HAP-1 (cell line): ENCODE measurements at regions not wholly inside any gene's neighbourhood (a gene's known extent, or its start where the extent isn't known, plus 50 kb on each side); places are given as distances from the start of the nearest gene placed in this dataset.

Experiments
- DNase-seq, 2 experiments: peaks; one replicate each; pipeline ENCODE4 v3.0.0-alpha.2; 2016 to 2020; ENCODE audit warnings: low spot score in 2 of 2
- H3K27me3 ChIP-seq: fragments of 250-450 bp; sonication (Bioruptor Pico); 2 replicates; pipeline ENCODE4 v1.5.1; 2020; ENCODE audit warnings: low read depth, mild to moderate bottlenecking, moderate library complexity
- H3K36me3 ChIP-seq: fragments of 250-450 bp; sonication (Bioruptor Pico); replicated peaks from 2 replicates; pipeline ENCODE4 v1.5.1; 2020; ENCODE audit warnings: mild to moderate bottlenecking
- H3K4me1 ChIP-seq: fragments of 250-450 bp; sonication (Bioruptor Pico); 2 replicates; pipeline ENCODE4 v1.5.1; 2020; ENCODE audit warnings: mild to moderate bottlenecking
- H3K4me3 ChIP-seq: fragments of 250-450 bp; sonication (Bioruptor Pico); 2 replicates; pipeline ENCODE4 v1.5.1; 2020; ENCODE audit warnings: mild to moderate bottlenecking, moderate library complexity
- H3K9me3 ChIP-seq: fragments of 250-450 bp; sonication (Bioruptor Pico); 2 replicates; pipeline ENCODE4 v1.5.1; 2020; ENCODE audit warnings: mild to moderate bottlenecking, moderate library complexity
- in situ Hi-C: fragments of 300-500 bp; cut with MboI; formaldehyde crosslinking; loops from 3 replicates; pipeline ENCODE4 v1.14.3; 2020; ENCODE audit warnings: low sequenced_read_pairs, inconsistent platforms, mixed read lengths

- no peaks in the 10 kb centered on the region for H3K4me1 ChIP-seq
- H3K9me3 ChIP-seq = no peaks in the 10 kb centered on the region
- no peaks in the 10 kb centered on the region for H3K27me3 ChIP-seq
- H3K36me3 ChIP-seq = no peaks in the 10 kb centered on the region
- H3K4me3 ChIP-seq = no peak overlapping the region
- in situ Hi-C loops = no loop called here
- DNase-seq = no peak
Observed at GRCh38 chr5:3020426-3020825, 268.9 kb upstream of the IRX2 start.

GRCh38 chr5:3019045-3019444 lies 267.6 kb upstream of the IRX2 start:
- Histone ChIP-seq H3K4me1 (no peaks in the 10 kb centered on the region), H3K36me3 (no peaks in the 10 kb centered on the region), H3K9me3 (no peaks in the 10 kb centered on the region), H3K27me3 (no peaks in the 10 kb centered on the region), H3K4me3 (no peak overlapping the region)
- in situ Hi-C loops = no loop called here
- DNase-seq = no peak

GRCh38 chr5:3011764-3012017 lies 260.2 kb upstream of the IRX2 start:
- H3K9me3 ChIP-seq = no peaks in the 10 kb centered on the region
- no peaks in the 10 kb centered on the region for H3K4me1 ChIP-seq
- no peaks in the 10 kb centered on the region for H3K36me3 ChIP-seq
- H3K4me3 ChIP-seq = no peak overlapping the region
- no peak for DNase-seq
- in situ Hi-C loops = no loop called here
- H3K27me3 ChIP-seq = no peaks in the 10 kb centered on the region

GRCh38 chr5:3010953-3011763 lies 259.7 kb upstream of the IRX2 start:
- no peaks in the 10 kb centered on the region for H3K27me3 ChIP-seq
- H3K4me3 ChIP-seq = no peak overlapping the region
- in situ Hi-C loops = no loop called here
- H3K36me3 ChIP-seq = no peaks in the 10 kb centered on the region
- no peak for DNase-seq
- H3K4me1 ChIP-seq = no peaks in the 10 kb centered on the region
- no peaks in the 10 kb centered on the region for H3K9me3 ChIP-seq

GRCh38 chr5:3010301-3010952 lies 258.9 kb upstream of the IRX2 start:
- DNase-seq = no peak
- H3K27me3 ChIP-seq = no peaks in the 10 kb centered on the region
- no peaks in the 10 kb centered on the region for H3K4me1 ChIP-seq
- H3K4me3 ChIP-seq = no peak overlapping the region
- H3K9me3 ChIP-seq = no peaks in the 10 kb centered on the region
- in situ Hi-C loops = no loop called here
- no peaks in the 10 kb centered on the region for H3K36me3 ChIP-seq

- no peak overlapping the region for H3K4me3 ChIP-seq
- in situ Hi-C loops = no loop called here
- no peaks in the 10 kb centered on the region for H3K27me3 ChIP-seq
- DNase-seq = no peak
- no peaks in the 10 kb centered on the region for H3K4me1 ChIP-seq
- no peaks in the 10 kb centered on the region for H3K9me3 ChIP-seq
- no peaks in the 10 kb centered on the region for H3K36me3 ChIP-seq
Observed at GRCh38 chr5:3009605-3010004, 258.1 kb upstream of the IRX2 start.

- H3K36me3 ChIP-seq = no peaks in the 10 kb centered on the region
- in situ Hi-C loops = no loop called here
- H3K9me3 ChIP-seq = no peaks in the 10 kb centered on the region
- H3K4me3 ChIP-seq = no peak overlapping the region
- no peaks in the 10 kb centered on the region for H3K27me3 ChIP-seq
- no peak for DNase-seq
- no peaks in the 10 kb centered on the region for H3K4me1 ChIP-seq
Observed at GRCh38 chr5:3007577-3007976, 256.1 kb upstream of the IRX2 start.

- Histone ChIP-seq H3K36me3 (no peaks in the 10 kb centered on the region), H3K9me3 (no peaks in the 10 kb centered on the region), H3K4me3 (no peak overlapping the region), H3K4me1 (no peaks in the 10 kb centered on the region), H3K27me3 (no peaks in the 10 kb centered on the region)
- no peak for DNase-seq
- in situ Hi-C loops = no loop called here
Observed at GRCh38 chr5:3006961-3007551, 255.6 kb upstream of the IRX2 start.

- no peaks in the 10 kb centered on the region for H3K9me3 ChIP-seq
- DNase-seq = no peak
- H3K4me3 ChIP-seq = no peak overlapping the region
- in situ Hi-C loops = no loop called here
- H3K27me3 ChIP-seq = no peaks in the 10 kb centered on the region
- no peaks in the 10 kb centered on the region for H3K4me1 ChIP-seq
- H3K36me3 ChIP-seq = no peaks in the 10 kb centered on the region
Observed at GRCh38 chr5:3006526-3006925, 255.0 kb upstream of the IRX2 start.

- Histone ChIP-seq H3K27me3 (no peaks in the 10 kb centered on the region), H3K9me3 (no peaks in the 10 kb centered on the region), H3K4me3 (no peak overlapping the region), H3K36me3 (no peaks in the 10 kb centered on the region), H3K4me1 (no peaks in the 10 kb centered on the region)
- in situ Hi-C loops = no loop called here
- no peak for DNase-seq
Observed at GRCh38 chr5:3004361-3005080, 253.0 kb upstream of the IRX2 start.

GRCh38 chr5:3002230-3002629 lies 250.8 kb upstream of the IRX2 start:
- no peak for DNase-seq
- in situ Hi-C loops = no loop called here

GRCh38 chr5:3000631-3001030 lies 249.2 kb upstream of the IRX2 start:
- H3K36me3 ChIP-seq = no peaks in the 10 kb centered on the region
- no peaks in the 10 kb centered on the region for H3K4me1 ChIP-seq
- in situ Hi-C loops = no loop called here
- DNase-seq = no peak
- H3K9me3 ChIP-seq = no peaks in the 10 kb centered on the region
- H3K27me3 ChIP-seq = no peaks in the 10 kb centered on the region
- no peak overlapping the region for H3K4me3 ChIP-seq

More at GRCh38 chr5:3002230-3002629, 250.8 kb upstream of the IRX2 start:
- Histone ChIP-seq H3K4me3 (no peak overlapping the region), H3K4me1 (no peaks in the 10 kb centered on the region), H3K36me3 (no peaks in the 10 kb centered on the region), H3K27me3 (no peaks in the 10 kb centered on the region), H3K9me3 (no peaks in the 10 kb centered on the region)

- in situ Hi-C loops = no loop called here
- H3K4me1 ChIP-seq = no peaks in the 10 kb centered on the region
- H3K4me3 ChIP-seq = no peak overlapping the region
- H3K36me3 ChIP-seq = no peaks in the 10 kb centered on the region
- no peaks in the 10 kb centered on the region for H3K9me3 ChIP-seq
- DNase-seq = no peak
- H3K27me3 ChIP-seq = no peaks in the 10 kb centered on the region
Observed at GRCh38 chr5:2999926-3000325, 248.4 kb upstream of the IRX2 start.

- H3K4me1 ChIP-seq = no peaks in the 10 kb centered on the region
- H3K36me3 ChIP-seq = no peaks in the 10 kb centered on the region
- DNase-seq = no peak
- in situ Hi-C loops = no loop called here
- H3K4me3 ChIP-seq = no peak overlapping the region
- H3K9me3 ChIP-seq = no peaks in the 10 kb centered on the region
- no peaks in the 10 kb centered on the region for H3K27me3 ChIP-seq
Observed at GRCh38 chr5:2998106-2998505, 246.6 kb upstream of the IRX2 start.
